NCI-H1930 (cell line): ENCODE measurements at regions not wholly inside any gene's neighbourhood (a gene's known extent, or its start where the extent isn't known, plus 50 kb on each side); places are given as distances from the start of the nearest gene placed in this dataset.
"Not testable (repeated sequence)": the region's sequence is repeated elsewhere in the genome, so short reads cannot be mapped to it uniquely, and the experiment has no call there.

ENCODE experiments used
- DNase-seq, 2 experiments: peaks; one replicate each; lab custom pipeline; 2025; lab: John Stamatoyannopoulos, UW

DNA sequence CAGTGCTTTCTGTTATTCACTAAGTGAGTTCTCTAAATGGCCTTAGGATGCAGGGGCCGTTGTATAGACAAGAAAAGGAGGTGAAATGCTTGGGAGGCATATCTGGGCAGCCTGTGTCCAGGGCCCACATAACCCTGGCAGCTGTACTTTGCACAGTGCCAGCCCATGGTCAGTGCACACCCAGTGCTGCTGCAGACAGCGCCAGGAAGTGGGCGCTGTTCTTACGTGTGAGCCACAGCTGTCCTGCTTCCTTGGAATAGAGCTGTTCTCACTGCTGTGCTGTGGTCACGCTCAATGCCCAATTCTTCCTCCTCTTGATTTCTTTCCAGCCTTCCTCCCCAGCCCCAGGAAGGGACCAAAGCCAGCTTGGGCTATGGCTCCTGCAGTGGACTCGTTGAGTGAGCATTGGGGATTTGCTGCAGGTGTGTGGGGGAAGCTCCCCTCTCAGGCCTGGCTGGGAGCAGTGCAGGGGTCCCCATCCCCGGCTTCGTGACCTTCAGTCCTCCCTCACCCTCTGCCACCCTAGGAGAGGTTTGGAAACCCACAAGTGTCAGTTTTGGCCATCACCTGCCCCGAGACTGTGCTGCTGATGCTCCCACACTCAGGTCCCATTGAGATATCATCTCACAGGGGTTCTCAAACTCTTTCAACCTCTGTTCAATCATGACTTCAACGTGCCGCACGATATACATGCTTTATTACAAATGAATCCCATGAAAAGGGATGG lies 246.8 kb upstream of the EXOC2 start:
- DNase-seq = no peak

DNA sequence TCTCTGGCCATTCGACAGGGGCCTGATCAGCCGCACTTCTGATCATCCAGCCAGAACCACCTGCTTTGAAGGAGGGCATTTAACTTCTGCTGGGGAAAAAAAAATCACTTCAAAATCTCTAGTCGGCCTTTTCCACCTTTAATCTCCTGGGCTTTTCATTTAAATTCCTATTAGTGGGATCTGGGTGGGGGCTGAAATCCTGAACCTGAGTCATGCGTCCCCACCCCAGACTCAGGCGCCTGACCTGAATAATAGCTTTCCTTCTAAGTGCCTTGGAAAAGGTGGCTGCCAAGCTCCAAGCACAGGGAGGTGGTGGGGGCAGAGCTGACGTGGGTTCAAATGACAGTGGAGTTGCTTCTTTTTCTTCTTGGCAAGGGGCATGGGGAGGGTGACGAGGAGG lies 246.0 kb upstream of the EXOC2 start:
- no peak for DNase-seq

DNA sequence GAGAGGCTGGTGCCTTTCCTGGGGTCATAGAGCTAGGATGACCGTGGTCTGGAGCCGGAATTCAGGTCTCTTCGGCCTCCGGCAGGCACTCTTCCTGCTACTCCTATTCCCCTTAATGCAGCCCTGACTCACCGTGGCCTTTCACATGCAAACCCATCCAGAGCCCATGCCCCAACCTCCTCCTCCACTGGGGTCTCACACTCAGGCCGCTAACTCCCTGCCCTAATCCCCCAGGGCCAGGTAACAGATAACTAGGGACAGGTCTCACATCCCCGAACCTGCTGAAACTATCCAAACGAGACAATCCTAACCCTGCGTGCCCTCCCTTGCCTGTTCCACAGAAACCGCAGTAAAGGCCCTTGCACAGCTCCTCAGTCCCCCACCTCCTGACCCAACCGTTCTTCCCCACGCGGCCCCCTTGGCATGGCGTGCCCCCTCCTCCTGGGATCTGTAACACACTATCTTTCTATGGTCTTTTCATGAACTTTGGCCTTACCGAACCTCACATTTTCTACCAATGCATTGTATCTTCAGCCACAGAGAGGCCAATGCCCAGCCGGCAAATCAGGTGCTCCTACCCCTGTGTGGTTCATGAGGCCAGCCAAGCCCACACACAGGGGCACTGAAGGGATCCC lies 245.4 kb upstream of the EXOC2 start:
- no peak for DNase-seq

DNA sequence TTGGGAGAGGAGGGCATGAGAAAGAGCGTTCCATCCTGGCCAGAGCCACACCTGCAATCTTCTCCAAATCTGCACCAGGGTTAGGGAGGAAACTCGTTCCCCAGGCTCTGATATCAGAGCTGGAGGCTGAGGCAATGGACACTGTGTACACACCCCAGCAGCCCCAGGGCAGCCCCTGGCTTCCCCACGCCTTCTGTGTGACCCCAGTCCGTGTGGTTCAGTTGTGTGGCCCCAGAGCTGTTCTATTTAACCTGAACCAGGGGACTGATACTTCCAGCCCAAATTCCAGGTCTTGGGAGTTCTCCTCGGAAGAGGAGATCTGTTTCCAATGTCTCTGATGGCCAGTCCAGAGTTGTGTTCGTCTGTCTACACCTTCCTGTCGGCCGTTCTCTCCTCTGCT lies 242.6 kb upstream of the EXOC2 start:
- DNase-seq = no peak

DNA sequence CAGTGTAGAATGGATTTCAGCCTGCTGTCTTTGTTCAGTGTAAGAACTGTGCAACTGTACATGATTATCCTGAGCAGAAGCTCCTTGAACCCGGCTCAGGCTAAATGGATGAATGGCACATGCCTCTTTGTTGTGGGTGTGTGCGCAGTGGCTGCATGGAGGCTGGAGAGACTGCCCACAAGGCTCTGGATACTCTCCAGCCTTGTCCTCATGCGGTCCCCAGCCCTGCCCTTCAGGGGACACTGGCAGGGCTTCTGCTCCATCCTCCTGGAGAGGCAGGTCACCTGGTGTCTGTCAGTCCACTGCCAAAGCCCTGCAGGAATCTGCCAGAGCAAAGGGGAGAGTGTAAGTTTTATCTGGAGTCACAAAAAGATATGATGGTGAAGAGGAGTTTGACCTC lies 241.7 kb upstream of the EXOC2 start:
- DNase-seq = no peak

DNA sequence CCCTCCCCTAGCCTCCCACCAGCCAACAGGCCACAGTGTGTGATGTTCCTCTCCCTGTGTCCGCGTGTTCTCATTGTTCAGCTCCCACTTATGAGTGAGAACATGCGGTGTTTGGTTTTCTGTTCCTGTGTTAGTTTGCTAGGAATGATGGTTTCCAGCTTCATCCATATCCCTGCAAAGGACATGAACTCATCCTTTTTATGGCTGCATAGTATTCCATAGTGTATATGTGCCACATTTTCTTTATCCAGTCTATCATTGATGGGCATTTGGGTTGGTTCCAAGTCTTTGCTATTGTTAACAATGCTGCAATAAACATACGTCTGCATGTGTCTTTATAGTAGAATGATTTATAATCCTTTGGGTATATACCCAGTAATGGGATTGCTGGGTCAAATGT lies 239.0 kb upstream of the EXOC2 start:
- not testable (repeated sequence) for DNase-seq

DNA sequence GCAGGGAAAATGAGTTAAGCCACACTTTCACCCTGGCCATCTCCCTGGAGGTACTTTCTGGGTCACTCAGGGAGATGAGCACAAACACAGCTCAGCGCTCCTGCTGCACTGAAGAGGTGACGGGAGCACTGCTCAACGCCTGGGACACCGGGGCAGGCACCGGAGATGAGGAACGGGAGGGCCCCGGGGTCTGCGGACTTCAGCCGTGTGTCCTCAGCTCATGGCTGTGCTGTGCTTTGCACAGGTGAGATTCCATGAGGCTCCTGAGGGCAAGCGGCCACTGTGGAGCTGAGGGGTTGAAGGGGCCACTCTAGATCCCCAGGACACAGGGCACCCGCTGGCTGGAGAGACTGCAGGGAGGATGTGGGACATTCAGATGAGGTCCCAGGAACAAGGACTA lies 234.2 kb upstream of the EXOC2 start:
- no peak for DNase-seq

DNA sequence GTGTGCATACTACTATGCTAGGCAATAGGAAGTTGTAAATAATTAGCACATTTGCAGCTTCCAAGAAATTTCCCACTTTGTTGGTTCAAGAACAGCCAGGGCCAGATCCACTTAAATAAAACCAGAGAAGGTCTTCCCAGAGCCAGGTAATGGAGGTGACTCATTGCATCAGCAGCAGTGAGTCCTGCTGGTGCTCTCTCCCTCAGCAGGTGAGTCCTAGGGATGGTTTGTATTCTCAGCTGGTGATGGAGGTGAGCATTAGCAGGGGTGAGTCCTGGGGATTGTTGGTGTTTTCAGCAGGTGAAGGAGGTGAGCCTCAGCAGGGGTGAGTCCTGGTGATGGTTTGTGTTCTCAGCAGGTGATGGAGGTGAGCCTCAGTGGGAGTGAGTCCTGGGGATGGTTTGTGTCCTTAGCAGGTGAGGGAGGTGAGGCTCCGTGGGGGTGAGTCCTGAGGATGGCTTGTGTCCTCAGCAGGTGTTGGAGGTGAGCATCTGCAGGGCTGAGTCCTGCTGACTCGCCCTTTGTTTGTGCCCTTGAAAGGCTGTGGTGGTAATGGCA lies 232.8 kb upstream of the EXOC2 start:
- DNase-seq = no peak

DNA sequence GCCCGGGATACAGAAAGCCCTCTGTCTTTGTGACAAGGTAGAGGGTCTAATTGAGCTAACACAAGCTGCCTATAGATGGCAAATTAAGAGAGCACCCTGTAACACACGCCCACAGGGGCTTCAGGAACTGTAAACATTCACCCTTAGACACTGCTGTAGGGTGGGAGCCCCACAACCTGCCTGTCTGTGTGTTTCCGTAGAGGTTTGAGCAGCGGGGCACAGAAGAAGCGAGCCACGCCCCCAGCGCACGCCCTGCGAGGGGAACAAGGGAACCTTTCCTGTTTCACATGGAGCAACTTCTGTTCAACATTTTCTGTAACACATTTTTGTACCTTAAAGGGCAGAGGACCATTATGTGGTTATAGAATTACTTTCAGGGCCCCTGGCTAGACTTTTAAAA lies 231.7 kb upstream of the EXOC2 start:
- DNase-seq = no peak

DNA sequence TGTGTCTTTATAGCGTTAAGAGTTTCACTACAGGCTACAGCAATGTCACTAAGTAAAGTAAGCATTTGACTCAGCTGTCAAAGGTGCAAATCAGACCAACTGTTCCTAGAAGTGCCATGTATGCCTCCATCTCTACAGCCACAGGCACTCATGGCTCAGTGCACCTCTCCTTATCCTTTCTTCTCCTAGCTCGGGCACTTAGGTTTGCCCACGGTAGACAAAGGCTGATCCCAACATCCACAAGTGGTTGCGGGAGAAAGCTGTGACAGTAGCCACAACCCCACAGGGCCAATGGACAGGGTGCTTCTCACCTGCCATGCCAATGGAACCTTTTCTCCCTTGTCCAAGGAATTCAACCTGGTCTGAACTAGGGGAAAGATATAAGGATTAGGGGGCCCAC lies 228.5 kb upstream of the EXOC2 start:
- no peak for DNase-seq

DNA sequence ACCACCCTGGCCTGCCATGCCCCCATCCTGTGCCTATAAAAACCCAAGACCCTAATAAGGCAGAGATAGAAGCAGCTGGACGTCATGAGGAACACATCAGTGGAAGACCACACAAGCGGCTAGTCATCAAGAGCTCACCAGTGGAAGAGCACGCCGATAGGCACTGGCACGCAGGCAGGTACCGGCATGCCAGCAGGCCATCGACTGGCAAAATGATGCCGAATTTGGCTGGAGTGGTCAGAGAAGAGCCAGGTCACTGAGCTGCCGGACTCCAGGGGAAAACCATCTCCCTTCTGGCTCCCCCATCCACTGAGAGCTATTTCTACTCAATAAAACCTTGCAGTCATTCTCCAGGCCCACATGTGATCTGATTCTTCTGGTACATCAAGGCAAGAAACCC lies 227.6 kb upstream of the EXOC2 start:
- DNase-seq = no peak

DNA sequence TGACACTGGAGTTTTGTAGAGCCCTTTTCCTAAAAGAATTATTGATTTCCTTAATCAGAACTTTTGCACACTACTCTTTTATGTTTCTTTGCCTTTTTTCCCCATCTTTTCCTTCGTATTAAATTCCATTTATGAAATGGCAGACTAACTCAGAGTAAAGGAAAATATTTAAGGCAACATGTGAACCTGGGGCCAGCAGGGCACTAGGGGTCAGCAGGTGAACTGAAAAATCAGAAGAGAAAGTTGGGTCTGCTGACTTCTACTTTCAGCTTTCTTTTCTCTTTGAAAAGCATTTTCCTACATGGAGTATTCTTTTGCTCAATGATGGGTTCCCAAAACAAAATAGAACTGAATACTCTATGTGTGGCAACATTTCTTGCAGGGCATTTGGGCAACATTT lies 226.6 kb upstream of the EXOC2 start:
- no peak for DNase-seq

DNA sequence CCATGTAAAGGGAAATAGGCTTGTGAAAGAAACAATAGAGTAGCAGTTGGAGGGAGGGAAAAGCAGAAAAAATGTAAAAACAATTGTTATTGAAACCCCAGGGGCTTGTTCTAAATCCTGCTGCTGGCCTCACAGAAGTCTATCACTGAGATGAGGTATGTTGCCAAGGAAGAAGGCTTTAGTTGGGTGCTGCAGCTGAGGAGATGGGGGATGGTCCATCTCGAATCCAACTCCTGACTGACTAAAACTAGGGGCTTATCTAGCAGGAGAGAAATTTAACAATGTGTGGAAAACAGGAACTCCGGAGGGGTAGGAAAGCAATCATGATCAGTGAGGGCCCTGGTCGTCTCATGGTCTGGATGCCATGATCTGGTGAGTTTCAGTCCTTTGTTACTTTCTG lies 225.0 kb upstream of the EXOC2 start:
- no peak for DNase-seq

DNA sequence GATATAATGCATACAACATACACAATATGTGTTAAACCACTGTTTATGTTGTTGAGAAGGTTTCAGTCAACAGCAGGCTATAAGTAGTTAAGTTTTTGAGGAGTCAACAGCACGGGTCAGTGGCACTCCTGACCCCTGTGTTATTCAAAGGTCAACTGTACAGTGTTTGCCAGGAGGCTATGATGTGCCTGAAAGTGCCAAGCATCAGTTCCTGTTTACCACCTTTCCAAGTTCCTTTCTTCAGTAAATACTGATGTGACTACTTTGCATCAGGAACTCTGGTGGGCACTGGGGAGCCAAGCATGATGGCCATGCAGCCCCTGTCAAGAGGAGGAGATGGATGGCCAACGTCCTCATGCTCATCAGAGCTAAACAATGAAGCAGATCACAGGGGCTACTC lies 224.4 kb upstream of the EXOC2 start:
- no peak for DNase-seq

DNA sequence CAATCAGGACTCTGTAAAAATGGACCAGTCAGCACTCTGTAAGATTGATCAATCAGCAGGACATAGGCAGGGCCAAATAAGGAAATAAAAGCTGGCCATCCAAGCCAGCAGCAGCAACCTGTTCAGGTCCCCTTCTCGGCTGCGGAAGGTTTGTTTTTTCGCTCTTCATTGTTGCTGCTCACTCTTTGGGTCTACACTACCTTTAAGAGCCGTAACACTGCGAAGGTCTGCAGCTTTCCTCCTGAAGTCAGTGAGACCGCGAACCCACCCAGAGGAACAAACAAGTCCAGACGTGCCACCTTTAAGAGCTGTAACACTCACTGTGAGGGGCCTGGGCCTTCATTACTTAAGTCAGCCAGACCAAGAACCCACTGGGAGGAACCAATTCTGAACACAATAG lies 223.2 kb upstream of the EXOC2 start:
- DNase-seq = no peak

DNA sequence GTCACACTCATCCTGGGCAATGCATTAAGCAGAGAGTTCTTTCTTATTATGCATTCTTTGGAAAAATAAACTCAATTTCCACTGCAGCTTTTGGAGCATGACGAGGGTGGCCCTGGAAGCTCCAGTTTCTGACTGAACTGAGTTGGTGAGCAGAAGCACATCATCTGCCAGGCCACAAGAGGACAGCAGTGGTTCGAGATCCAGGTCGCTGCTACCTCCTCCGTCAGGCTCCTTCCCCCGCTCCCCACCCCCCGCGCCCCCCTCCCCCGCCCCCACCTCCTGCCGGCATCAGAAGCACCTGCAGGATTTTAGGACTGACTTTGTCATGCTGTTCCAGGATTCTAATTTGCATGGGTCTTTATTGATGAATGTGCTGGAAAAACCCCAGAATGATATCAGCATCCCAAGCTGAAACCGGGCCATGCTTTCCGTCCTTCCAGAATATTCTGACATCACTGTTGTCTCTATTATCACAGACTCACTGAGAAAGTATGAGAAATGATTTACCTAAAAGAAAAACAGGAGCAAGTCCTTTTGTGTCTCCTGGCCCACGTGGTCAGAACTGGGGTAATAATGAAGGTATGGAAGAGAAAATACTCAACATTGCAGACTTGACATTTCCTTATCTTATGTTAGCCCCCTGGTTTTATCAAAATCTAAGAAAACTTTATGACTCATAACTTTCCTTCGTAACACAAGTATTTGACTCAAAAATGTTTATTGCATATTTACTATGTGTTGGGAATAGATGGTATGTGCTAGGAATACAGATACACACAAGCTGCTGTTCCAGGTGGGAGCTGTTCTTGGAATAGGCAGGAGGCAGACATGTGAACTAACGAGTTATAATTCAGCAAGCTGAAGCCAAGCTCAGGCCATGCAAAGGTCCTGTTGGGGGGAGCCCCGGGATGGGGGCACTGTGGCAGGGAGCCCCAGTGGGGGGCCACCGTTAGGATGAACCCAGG lies 220.2 kb upstream of the EXOC2 start:
- no peak for DNase-seq

DNA sequence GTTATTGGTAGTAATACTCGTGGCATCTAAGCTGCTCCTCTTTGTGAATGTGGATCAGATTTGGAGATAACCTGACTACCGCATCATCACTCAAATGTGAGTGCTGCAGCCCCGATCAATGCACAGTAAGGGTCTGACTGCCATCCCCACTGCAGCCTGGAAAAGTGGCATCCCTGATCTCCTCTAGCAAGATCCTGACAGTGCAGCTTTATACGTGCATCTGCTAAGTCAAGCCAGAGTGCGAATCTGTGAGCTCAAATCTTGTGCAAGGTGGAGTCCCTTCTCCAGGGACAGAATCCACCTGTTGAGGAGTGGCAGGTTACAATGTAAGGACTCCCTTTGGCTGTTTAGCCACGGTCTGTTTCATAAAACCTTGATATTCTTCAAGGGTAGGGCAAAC lies 215.0 kb upstream of the EXOC2 start:
- no peak for DNase-seq

DNA sequence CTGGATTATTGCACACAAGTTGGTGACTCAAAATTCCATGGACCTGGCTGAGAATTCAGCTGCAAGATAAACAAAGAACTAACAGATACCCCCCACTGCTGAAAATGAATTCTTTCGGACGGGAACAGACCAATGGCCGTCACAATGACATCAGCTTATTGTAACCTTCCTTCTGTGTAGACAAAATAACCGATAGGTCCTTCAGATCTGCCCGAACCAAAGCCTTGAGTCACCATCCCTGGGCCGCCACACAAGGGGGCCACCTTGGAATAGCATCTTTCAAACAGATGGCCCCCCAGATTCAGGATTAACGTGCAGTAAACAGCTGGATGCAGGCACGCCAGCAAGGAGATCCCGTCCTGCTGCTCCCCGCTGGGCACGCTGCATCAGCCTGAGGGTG lies 214.0 kb upstream of the EXOC2 start:
- no peak for DNase-seq

DNA sequence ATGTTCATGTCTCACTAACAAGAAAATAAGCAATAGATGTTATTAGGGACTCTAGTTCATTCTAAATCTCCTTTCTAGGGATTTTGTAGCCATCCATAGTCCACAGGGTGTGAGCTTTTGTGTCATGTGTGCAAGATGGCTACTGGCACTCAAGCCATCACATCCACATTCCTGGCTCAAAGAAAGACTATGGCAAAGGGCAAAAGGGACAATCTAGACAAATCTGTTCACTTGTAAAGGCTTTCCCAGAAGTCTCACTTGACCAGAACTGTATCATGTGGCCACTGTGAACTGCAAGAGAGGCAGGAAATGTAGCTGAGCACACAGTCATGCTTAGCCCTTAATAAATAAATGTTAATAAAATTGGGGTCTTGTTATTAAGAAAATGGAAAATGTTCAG lies 212.6 kb upstream of the EXOC2 start:
- DNase-seq = no peak

DNA sequence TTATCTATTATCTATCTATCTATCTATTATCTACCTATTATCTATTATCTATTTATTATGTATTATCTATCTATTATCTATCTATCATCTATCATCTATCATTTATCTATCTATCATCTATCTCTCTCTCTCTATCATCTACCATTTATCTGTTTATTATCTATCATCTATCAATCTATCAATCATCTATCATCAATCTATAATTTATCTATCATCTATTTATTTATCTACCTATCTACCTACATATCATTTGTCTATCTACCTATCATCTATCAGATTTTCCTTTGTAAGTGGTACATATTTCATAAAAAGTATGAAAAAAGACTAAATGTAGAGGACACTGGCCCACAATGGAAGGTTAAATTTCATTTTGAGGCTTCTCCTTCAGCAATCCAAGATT lies 212.1 kb upstream of the EXOC2 start:
- DNase-seq = no peak

DNA sequence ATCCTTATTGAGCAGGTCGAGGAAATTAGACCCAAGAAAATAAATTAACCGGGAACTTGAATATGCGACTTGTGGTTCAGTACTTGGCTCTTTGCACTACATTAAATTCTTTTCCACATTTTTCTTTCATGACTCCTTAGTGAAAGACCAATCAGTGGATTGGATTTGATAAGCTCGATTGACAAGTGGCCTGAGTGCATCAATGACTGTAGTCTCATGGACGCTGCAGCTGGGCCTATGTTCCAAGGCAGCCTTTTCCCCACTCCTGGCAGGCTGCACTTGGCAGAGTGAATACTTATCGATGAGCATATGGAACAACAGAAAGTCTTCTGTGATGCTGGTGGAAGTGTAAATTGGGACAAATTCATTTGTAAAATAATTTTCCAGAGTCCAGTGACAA lies 210.8 kb upstream of the EXOC2 start:
- DNase-seq = no peak

DNA sequence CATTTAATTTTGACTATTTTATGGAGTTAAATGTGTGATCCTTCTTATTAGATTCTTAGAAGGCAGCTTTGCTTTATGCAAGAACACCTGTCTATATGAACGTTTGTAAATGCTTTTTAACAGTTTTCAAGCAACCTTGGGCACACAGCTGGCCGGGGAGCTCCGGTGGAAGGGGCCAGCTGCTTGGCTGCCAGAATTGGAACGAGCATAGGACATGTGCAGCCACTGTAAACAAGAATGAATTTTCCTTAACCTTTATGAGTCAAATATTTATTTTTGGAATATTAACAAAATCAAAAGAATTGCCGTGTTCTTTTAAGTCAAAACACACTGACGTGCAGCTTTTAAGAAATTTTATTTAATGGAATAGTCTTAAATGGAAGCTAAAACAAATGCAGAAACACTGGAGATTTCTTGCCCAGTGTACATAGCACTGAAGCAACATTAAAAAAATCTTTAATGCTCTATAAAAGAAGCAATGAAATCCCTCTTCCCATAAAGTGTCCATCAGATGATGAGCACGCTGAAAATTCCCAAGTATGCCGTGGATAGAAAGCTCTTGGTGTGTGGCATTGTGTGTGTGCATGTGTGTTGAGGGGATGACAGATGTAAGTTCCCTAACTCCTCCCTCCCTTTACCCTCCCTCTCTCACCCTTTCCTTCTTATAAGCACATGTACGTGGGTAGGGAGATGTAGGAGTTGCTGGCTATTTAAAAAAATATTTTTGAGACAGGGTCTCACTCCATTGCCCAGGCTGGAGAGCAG lies 208.9 kb upstream of the EXOC2 start:
- no peak for DNase-seq
